Endothelial cell of umbilical vein (primary cell): ENCODE measurements at regions not wholly inside any gene's neighbourhood (a gene's known extent, or its start where the extent isn't known, plus 50 kb on each side); places are given as distances from the start of the nearest gene placed in this dataset.

Experiments used
- BruUV-seq: library from RNA; stranded (reverse); fragments of 400-500 nt; replicated peaks from 2 replicates; lab custom pipeline; 2021; lab: Mats Ljungman, UMichigan
- CTCF ChIA-PET: fragments of 300-600, 350-600 bp; sonication (Branson Sonifier 250); formaldehyde crosslinking; loops from one replicate; lab custom pipeline; 2021; ENCODE audit warnings: antibody characterized with exemption, inconsistent platforms; lab: Charles Lee
- POLR2A ChIA-PET: fragments of 300-600, 350-600 bp; sonication (Branson Sonifier 250); formaldehyde crosslinking; loops from one replicate; lab custom pipeline; 2021; ENCODE audit warnings: antibody characterized with exemption, inconsistent platforms; lab: Charles Lee
- DNase-seq: peaks from one replicate; pipeline ENCODE4 v3.0.0-alpha.2; 2011; ENCODE audit warnings: low read depth, low spot score
- FAIRE-seq: peaks from 2 replicates; lab custom pipeline; 2011; peaks lifted over from hg19 to GRCh38; lab: Jason Lieb, UNC
- H2AFZ ChIP-seq: 2 replicates; pipeline ENCODE4 v1.6.0; 2012; ENCODE audit warnings: low read depth, low read length, control low read depth, inconsistent platforms
- H3K27ac ChIP-seq: 2 replicates; pipeline ENCODE4 v1.5.1; 2011; ENCODE audit warnings: low read depth, mild to moderate bottlenecking, control low read depth, low read length, moderate library complexity; ENCODE audit not compliant: insufficient read depth
- H3K27me3 ChIP-seq, 2 experiments: 2 replicates each; pipeline versions ENCODE4 v1.6.0 to v1.6.1; 2011; ENCODE audit warnings: low read length in 2 of 2, mixed read lengths in 1 of 2; ENCODE audit not compliant: control insufficient read depth in 2 of 2, insufficient read depth in 2 of 2
- H3K36me3 ChIP-seq, 2 experiments: 2 replicates in 1 of 2; 3 replicates in 1 of 2; pipeline ENCODE4 v1.5.1; 2011; ENCODE audit warnings: low read length in 2 of 2, mild to moderate bottlenecking in 1 of 2, moderate library complexity in 1 of 2; ENCODE audit not compliant: control insufficient read depth in 2 of 2, insufficient read depth in 2 of 2; ENCODE audit errors: extremely low read depth in 1 of 2
- H3K4me1 ChIP-seq: 3 replicates; pipeline ENCODE4 v1.5.1; 2011; ENCODE audit warnings: mild to moderate bottlenecking, low read length; ENCODE audit not compliant: control insufficient read depth, insufficient read depth; ENCODE audit errors: extremely low read depth
- H3K4me2 ChIP-seq: 2 replicates; pipeline ENCODE4 v1.6.1; 2011; ENCODE audit warnings: low read length, control low read depth, mixed read lengths; ENCODE audit not compliant: insufficient read depth
- H3K4me3 ChIP-seq, 3 experiments: fragments of 200-600 bp in 1 of 3; sonication (generic), shearing (Covaris generic) in 1 of 3; replicated peaks in 1 of 3; 2 replicates each; pipeline ENCODE4 v1.5.1; 2011 to 2016; ENCODE audit warnings: control low read depth in 3 of 3, low read length in 3 of 3, mild to moderate bottlenecking in 2 of 3, inconsistent platforms in 1 of 3, low read depth in 1 of 3, moderate library complexity in 1 of 3; ENCODE audit not compliant: insufficient read depth in 1 of 3
- H3K79me2 ChIP-seq: 2 replicates; pipeline ENCODE4 v1.6.0; 2012; ENCODE audit warnings: low read length, inconsistent platforms; ENCODE audit not compliant: control insufficient read depth, insufficient read depth
- H3K9ac ChIP-seq: replicated peaks from 2 replicates; pipeline ENCODE3; 2011; ENCODE audit warnings: low read length, control low read depth; ENCODE audit not compliant: insufficient read depth; ENCODE audit errors: extremely low read depth
- H3K9me1 ChIP-seq: replicated peaks from 3 replicates; pipeline ENCODE4 v1.6.0; 2011; ENCODE audit warnings: mild to moderate bottlenecking, low read length; ENCODE audit not compliant: control insufficient read depth, insufficient read depth; ENCODE audit errors: extremely low read depth
- H3K9me3 ChIP-seq: replicated peaks from 2 replicates; pipeline ENCODE4 v1.5.1; 2012; ENCODE audit warnings: low read length, inconsistent platforms; ENCODE audit not compliant: control insufficient read depth, insufficient read depth
- H4K20me1 ChIP-seq: replicated peaks from 2 replicates; pipeline ENCODE3; 2011; ENCODE audit warnings: mild to moderate bottlenecking, low read length; ENCODE audit not compliant: control insufficient read depth, insufficient read depth; ENCODE audit errors: extremely low read depth
- CTCF ChIP-seq, 2 donors: IDR thresholded peaks; 1 replicate in 1 of 2; 2 replicates in 1 of 2; pipeline ENCODE4 v1.5.1; 2011; ENCODE audit warnings: low read length in 2 of 2, mild to moderate bottlenecking in 2 of 2, moderate library complexity in 2 of 2, control low read depth in 1 of 2, inconsistent platforms in 1 of 2, low read depth in 1 of 2; ENCODE audit not compliant: insufficient read depth in 1 of 2; ENCODE audit errors: extremely low read depth in 1 of 2
- EZH2 ChIP-seq: IDR thresholded peaks from 2 replicates; pipeline ENCODE4 v1.6.1; 2012; ENCODE audit warnings: borderline replicate concordance, low read depth, mild to moderate bottlenecking, moderate library complexity, low read length, inconsistent platforms; ENCODE audit not compliant: severe bottlenecking
- GATA2 ChIP-seq: IDR thresholded peaks from 2 replicates; pipeline ENCODE4 v1.7.0; 2011; ENCODE audit warnings: low read depth, mild to moderate bottlenecking, moderate library complexity, mixed read lengths, low read length; ENCODE audit not compliant: insufficient read length, insufficient read depth
- JUN ChIP-seq: IDR thresholded peaks from 2 replicates; pipeline ENCODE4 v1.6.1; 2011; ENCODE audit warnings: borderline replicate concordance, low read depth; ENCODE audit not compliant: insufficient read length, insufficient read depth
- MAX ChIP-seq: IDR thresholded peaks from 2 replicates; pipeline ENCODE4 v1.6.1; 2011; ENCODE audit not compliant: insufficient read depth, insufficient read length
- MYC ChIP-seq: IDR thresholded peaks from one replicate; pipeline ENCODE4 v1.6.1; 2011; ENCODE audit warnings: mild to moderate bottlenecking, low read depth, low read length
- POLR2A ChIP-seq: IDR thresholded peaks from 2 replicates; pipeline ENCODE4 v1.6.1; 2012; ENCODE audit warnings: low read depth, mild to moderate bottlenecking, control low read depth, low read length
- POLR2AphosphoS5 ChIP-seq: IDR thresholded peaks from 2 replicates; pipeline ENCODE4 v1.6.1; 2012; ENCODE audit warnings: low read depth, mild to moderate bottlenecking, control low read depth, low read length, moderate library complexity; ENCODE audit not compliant: insufficient read depth
- dilution Hi-C: fragments of 300-500 bp; cut with MboI; formaldehyde crosslinking; loops from one replicate; pipeline ENCODE4 v1.15.0; 2019; ENCODE audit warnings: low sequenced_read_pairs; ENCODE audit not compliant: extremely low pct_ligation_motif_present
- intact Hi-C: fragments of 100-400 bp; cut with micrococcal nuclease; formaldehyde crosslinking; loops from one replicate; pipeline ENCODE4 v1.10.0; 2022

- intact Hi-C loops: no loop called here
- H3K9me1 ChIP-seq: no peaks in the 10 kb centered on the region
- no peak overlapping the region for H3K4me2 ChIP-seq
- dilution Hi-C loops: no loop called here
- FAIRE-seq (no peak), DNase-seq (no peak)
- CTCF ChIA-PET: no interaction called here
- POLR2A ChIA-PET: no interaction called here
- no peak for TF ChIP-seq JUN
- TF ChIP-seq POLR2AphosphoS5: no peak
- no peak for TF ChIP-seq CTCF (IDR thresholded peaks at IDR 0.05; ENCODE audit: extremely low read depth in 1 of 2, insufficient read depth in 1 of 2, low read depth in 1 of 2, low read length in 2 of 2)
- no peak for TF ChIP-seq EZH2
- no peak for TF ChIP-seq MYC
- no peak for TF ChIP-seq POLR2A
- TF ChIP-seq MAX: no peak
- TF ChIP-seq GATA2: no peak
- H3K27ac ChIP-seq: no peak overlapping the region
- H3K36me3 ChIP-seq: no peaks in the 10 kb centered on the region
- no peak overlapping the region for H3K4me3 ChIP-seq
- no peaks in the 10 kb centered on the region for H3K27me3 ChIP-seq
- no peak overlapping the region for H3K9ac ChIP-seq
- no peak overlapping the region for H2AFZ ChIP-seq
- no TSS peak for BruUV-seq
- peaks cover 6% of the 10 kb centered on the region for H3K9me3 ChIP-seq
- H3K4me1 ChIP-seq: no peaks in the 10 kb centered on the region
- H4K20me1 ChIP-seq: no peaks in the 10 kb centered on the region
- no peaks in the 10 kb centered on the region for H3K79me2 ChIP-seq
Observed at GRCh38 chr16:49078104-49078503, 203.5 kb downstream of the CBLN1 start.
